GM18870 (cell line): ENCODE measurements at regions not wholly inside any gene's neighbourhood (a gene's known extent, or its start where the extent isn't known, plus 50 kb on each side); places are given as distances from the start of the nearest gene placed in this dataset.
"Not testable (repeated sequence)": the region's sequence is repeated elsewhere in the genome, so short reads cannot be mapped to it uniquely, and the experiment has no call there.

Experiments used
- ATAC-seq: cut with Tn5 transposase; IDR thresholded peaks from one replicate; pipeline ENCODE4 v1.9.1; 2021; ENCODE audit warnings: moderate library complexity; ENCODE audit not compliant: unreplicated experiment

- not testable (repeated sequence) for ATAC-seq
Observed at GRCh38 chr16:88162778-88163177, 211.5 kb downstream of the BANP start.

GRCh38 chr16:88164196-88165039 lies 213.2 kb downstream of the BANP start:
- ATAC-seq = not testable (repeated sequence)

- not testable (repeated sequence) for ATAC-seq
Observed at GRCh38 chr16:88165040-88165544, 213.9 kb downstream of the BANP start.

- ATAC-seq = not testable (repeated sequence)
Observed at GRCh38 chr16:88165683-88166082, 214.4 kb downstream of the BANP start.

GRCh38 chr16:88166209-88166773 lies 215.1 kb downstream of the BANP start:
- not testable (repeated sequence) for ATAC-seq

- ATAC-seq = not testable (repeated sequence)
Observed at GRCh38 chr16:88167798-88168556, 214.8 kb upstream of the ZNF469 start.

- ATAC-seq = not testable (repeated sequence)
Observed at GRCh38 chr16:88168557-88168949, 214.2 kb upstream of the ZNF469 start.

- ATAC-seq = not testable (repeated sequence)
Observed at GRCh38 chr16:88169136-88169830, 213.5 kb upstream of the ZNF469 start.

- not testable (repeated sequence) for ATAC-seq
Observed at GRCh38 chr16:88169831-88170165, 213.0 kb upstream of the ZNF469 start.

GRCh38 chr16:88170528-88170991 lies 212.2 kb upstream of the ZNF469 start:
- ATAC-seq = no peak

- ATAC-seq = not testable (repeated sequence)
Observed at GRCh38 chr16:88171126-88171525, 211.6 kb upstream of the ZNF469 start.

- not testable (repeated sequence) for ATAC-seq
Observed at GRCh38 chr16:88176184-88176583, 206.6 kb upstream of the ZNF469 start.

GRCh38 chr16:88176591-88177180 lies 206.1 kb upstream of the ZNF469 start:
- ATAC-seq = not testable (repeated sequence)

GRCh38 chr16:88178251-88178650 lies 204.5 kb upstream of the ZNF469 start:
- not testable (repeated sequence) for ATAC-seq

GRCh38 chr16:88178896-88179295 lies 203.9 kb upstream of the ZNF469 start:
- ATAC-seq = not testable (repeated sequence)

- ATAC-seq = not testable (repeated sequence)
Observed at GRCh38 chr16:88182967-88183881, 199.5 kb upstream of the ZNF469 start.

GRCh38 chr16:88184053-88184452 lies 198.7 kb upstream of the ZNF469 start:
- not testable (repeated sequence) for ATAC-seq

GRCh38 chr16:88184566-88185355 lies 198.0 kb upstream of the ZNF469 start:
- not testable (repeated sequence) for ATAC-seq
